ENCODE measurements at regions not wholly inside any gene's neighbourhood (a gene's known extent, or its start where the extent isn't known, plus 50 kb on each side); places are given as distances from the start of the nearest gene placed in this dataset.

DNA sequence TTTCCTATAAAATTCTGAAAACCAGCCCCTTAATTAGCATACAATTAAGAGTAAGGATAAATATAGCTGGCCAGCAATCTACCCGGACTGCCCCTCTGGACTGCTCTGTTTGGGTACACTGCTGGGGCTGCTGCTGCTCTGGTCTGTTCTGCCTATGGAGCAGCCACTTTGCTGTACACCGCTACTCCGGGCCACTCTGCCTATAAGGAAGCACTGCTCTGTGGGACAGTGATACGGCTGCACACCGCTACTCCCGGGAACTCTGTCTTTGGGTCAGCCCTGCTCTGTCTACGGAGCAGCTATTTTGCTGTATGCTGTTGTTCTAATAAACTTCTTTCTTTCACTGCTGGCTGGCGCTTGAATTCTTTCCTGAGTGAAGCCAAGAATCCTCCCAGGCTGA is 316.5 kb upstream of the PLSCR5 start:
- Histone ChIP-seq H3K27ac (no peak overlapping the region), H3K4me1 (no peaks in the 10 kb centered on the region), H3K27me3 (no peaks in the 10 kb centered on the region), H3K4me3 (no peak overlapping the region), H3K9me3 (no peaks in the 10 kb centered on the region), H3K36me3 (no peaks in the 10 kb centered on the region)
- WGBS, 2 donors, result 87 to 94% methylated on average over 8 of the region's 8 CpGs
- TF ChIP-seq, protein P1, sequence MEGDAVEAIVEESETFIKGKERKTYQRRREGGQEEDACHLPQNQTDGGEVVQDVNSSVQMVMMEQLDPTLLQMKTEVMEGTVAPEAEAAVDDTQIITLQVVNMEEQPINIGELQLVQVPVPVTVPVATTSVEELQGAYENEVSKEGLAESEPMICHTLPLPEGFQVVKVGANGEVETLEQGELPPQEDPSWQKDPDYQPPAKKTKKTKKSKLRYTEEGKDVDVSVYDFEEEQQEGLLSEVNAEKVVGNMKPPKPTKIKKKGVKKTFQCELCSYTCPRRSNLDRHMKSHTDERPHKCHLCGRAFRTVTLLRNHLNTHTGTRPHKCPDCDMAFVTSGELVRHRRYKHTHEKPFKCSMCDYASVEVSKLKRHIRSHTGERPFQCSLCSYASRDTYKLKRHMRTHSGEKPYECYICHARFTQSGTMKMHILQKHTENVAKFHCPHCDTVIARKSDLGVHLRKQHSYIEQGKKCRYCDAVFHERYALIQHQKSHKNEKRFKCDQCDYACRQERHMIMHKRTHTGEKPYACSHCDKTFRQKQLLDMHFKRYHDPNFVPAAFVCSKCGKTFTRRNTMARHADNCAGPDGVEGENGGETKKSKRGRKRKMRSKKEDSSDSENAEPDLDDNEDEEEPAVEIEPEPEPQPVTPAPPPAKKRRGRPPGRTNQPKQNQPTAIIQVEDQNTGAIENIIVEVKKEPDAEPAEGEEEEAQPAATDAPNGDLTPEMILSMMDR (IDR thresholded peaks at IDR 0.05), result no peak
- no peak for DNase-seq
- no peak for ATAC-seq
- intact Hi-C loops (cut with DNase I), result no loop called here
- FAIRE-seq, result no peak

DNA sequence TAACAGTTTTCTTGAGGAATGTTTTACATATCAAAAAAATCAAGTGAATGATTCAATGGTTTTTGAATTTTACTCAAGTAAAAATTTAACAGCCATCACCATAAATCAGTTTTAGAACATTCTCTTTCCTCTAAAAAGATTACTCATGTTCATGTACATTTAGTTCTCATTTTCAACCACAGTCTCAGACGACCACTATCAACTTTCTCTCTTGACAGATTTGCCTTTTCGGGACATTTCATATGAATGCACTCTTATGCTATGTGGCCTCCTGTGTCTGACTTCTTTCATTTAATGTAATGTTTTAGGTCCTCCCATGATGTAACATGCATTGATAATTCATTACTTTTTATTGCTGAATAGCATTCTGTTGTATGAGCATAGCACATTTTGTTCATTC is 309.3 kb upstream of the PLSCR5 start:
- Histone ChIP-seq H3K4me3 (no peak overlapping the region), H3K9me3 (no peaks in the 10 kb centered on the region), H3K27me3 (no peaks in the 10 kb centered on the region), H3K36me3 (no peaks in the 10 kb centered on the region), H3K4me1 (no peaks in the 10 kb centered on the region), H3K27ac (no peak overlapping the region)
- intact Hi-C loops (cut with DNase I), result no loop called here
- no peak for FAIRE-seq
- DNase-seq, result no peak
- TF ChIP-seq, protein P1 (IDR thresholded peaks at IDR 0.05), result no peak
- WGBS, 2 donors, result 64 to 66% methylated on average over 2 of the region's 2 CpGs
- ATAC-seq, result no peak

DNA sequence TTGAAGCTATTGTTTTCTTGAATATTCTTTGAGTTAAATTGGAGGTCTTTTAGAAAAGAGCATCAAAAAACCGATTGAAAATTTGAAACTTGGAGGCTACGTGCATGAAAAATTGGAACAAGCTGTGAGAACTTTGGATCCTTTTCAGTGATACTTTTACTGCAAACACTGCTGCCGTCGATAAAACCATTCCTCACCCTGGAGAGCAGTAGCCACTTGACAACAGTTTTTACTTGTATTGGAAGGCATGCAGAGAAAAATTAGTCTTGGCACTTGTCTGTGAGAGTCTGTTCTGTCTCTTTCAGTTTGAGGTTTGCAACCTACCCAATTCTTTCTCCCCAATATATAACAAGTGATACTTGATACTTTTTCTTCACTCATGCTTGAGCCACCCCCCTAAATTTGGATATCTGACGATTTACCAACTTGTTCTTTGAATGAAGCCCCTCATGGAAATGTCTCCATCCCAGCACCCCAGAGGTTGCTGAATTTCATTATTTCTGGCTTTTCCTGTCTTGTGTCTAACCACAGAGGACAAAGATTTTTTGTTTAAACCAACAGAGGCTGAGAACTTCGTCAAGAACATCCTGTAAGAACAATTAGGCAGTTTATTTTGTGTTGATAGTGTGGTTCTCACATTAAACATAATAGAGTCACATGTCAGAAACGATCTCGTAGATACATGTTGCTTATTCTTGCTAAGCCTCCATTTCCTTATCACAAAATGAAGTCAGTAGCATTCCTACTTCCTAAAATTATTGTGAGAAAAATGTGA is 307.3 kb upstream of the PLSCR5 start:
- DNase-seq, result no peak
- H3K36me3 ChIP-seq, result no peaks in the 10 kb centered on the region
- ATAC-seq, result no peak
- 38 to 55% methylated on average over 8 of the region's 8 CpGs for WGBS, 2 donors
- no peaks in the 10 kb centered on the region for H3K9me3 ChIP-seq
- intact Hi-C loops (cut with DNase I), result no loop called here
- no peaks in the 10 kb centered on the region for H3K4me1 ChIP-seq
- no peak overlapping the region for H3K27ac ChIP-seq
- TF ChIP-seq, protein P1 (IDR thresholded peaks at IDR 0.05), result no peak
- no peak overlapping the region for H3K4me3 ChIP-seq
- FAIRE-seq, result no peak
- no peaks in the 10 kb centered on the region for H3K27me3 ChIP-seq

DNA sequence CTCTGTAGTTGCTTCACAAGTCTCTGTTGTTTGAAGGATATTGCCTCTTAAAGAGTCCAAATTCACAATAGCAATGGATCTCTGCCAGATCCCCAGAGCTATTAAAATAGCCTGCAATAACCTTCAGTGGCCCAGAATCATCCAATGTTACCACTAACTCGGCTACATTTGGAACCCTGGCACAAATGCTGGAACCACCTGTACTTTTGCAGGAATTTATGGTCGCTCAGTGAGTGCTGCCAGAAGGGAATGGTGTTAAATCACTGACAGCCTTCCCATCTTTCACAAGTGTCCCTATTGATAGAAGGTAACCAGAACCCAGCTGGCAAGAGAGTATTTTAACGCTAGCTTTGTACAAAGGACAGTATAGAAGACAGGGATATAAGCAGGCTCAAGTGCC is 298.8 kb upstream of the PLSCR5 start:
- WGBS, 2 donors, result 63 to 79% methylated on average over 3 of the region's 3 CpGs
- H3K27me3 ChIP-seq, result no peaks in the 10 kb centered on the region
- intact Hi-C loops (cut with DNase I), result no loop called here
- H3K4me3 ChIP-seq, result no peak overlapping the region
- FAIRE-seq, result no peak
- no peaks in the 10 kb centered on the region for H3K36me3 ChIP-seq
- no peaks in the 10 kb centered on the region for H3K4me1 ChIP-seq
- TF ChIP-seq, protein P1 (IDR thresholded peaks at IDR 0.05), result no peak
- ATAC-seq, result no peak
- H3K9me3 ChIP-seq, result no peaks in the 10 kb centered on the region
- no peak overlapping the region for H3K27ac ChIP-seq
- no peak for DNase-seq

DNA sequence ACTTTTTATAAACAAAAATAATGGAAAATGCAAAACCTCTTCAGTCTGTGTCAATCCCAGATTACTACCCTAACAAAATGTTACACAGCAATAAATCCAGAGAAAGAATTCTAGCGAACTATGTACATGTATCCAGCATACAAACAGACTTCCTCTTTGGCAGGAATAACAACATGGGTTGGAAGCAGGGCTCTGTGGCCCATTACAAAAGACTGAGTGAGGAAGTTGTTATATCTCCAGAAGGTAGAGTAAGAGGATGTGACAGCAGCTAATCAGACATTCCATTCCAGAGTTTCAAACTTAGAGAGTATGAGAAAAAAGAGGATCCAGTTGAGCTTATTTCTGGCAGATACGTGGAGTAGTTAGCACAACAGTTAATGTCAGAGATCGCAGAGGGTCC is 294.0 kb upstream of the PLSCR5 start:
- H3K36me3 ChIP-seq, result no peaks in the 10 kb centered on the region
- FAIRE-seq, result no peak
- H3K27me3 ChIP-seq, result no peaks in the 10 kb centered on the region
- intact Hi-C loops (cut with DNase I), result no loop called here
- no peaks in the 10 kb centered on the region for H3K9me3 ChIP-seq
- no peaks in the 10 kb centered on the region for H3K4me1 ChIP-seq
- TF ChIP-seq, protein P1 (IDR thresholded peaks at IDR 0.05), result no peak
- DNase-seq, result no peak
- no peak overlapping the region for H3K4me3 ChIP-seq
- 80 to 89% methylated on average over 3 of the region's 3 CpGs for WGBS, 2 donors
- H3K27ac ChIP-seq, result no peak overlapping the region
- ATAC-seq, result no peak
